ENCODE measurements at regions not wholly inside any gene's neighbourhood (a gene's known extent, or its start where the extent isn't known, plus 50 kb on each side); places are given as distances from the start of the nearest gene placed in this dataset.

GRCh38 chrX:100477958-100478357, 67.9 kb upstream of the PCDH19 start:
- no peak for DNase-seq (ENCODE audit: low read depth)
- TF ChIP-seq CTCF (conservative IDR thresholded peaks at IDR 0.05; ENCODE audit: low read depth, low read length) = no peak
- H3K4me3 ChIP-seq (ENCODE audit: low read length) = no peak overlapping the region

- H3K4me3 ChIP-seq (ENCODE audit: low read length) = no peak overlapping the region
- TF ChIP-seq CTCF (conservative IDR thresholded peaks at IDR 0.05; ENCODE audit: low read depth, low read length) = no peak
These were observed 67.4 kb upstream of the PCDH19 start for GRCh38 chrX:100477467-100477866.

More at GRCh38 chrX:100477467-100477866, 67.4 kb upstream of the PCDH19 start:
- DNase-seq (ENCODE audit: low read depth) = no peak

Measured in retinal pigment epithelial cell (primary cell).